Sigmoid colon (tissue), 6 donors: ENCODE measurements at regions not wholly inside any gene's neighbourhood (a gene's known extent, or its start where the extent isn't known, plus 50 kb on each side); places are given as distances from the start of the nearest gene placed in this dataset.

Experiments
- DNase-seq: peaks from one replicate; pipeline ENCODE4 v3.0.0-alpha.2; 2019
- H3K27ac ChIP-seq, 4 donors: fragments of 200-600 bp; sonication (generic); one replicate each; pipeline ENCODE4 v1.5.1; 2016 to 2019; ENCODE audit warnings: mild to moderate bottlenecking in 1 of 4
- H3K27me3 ChIP-seq, 3 donors: fragments of 200-600 bp; sonication (generic); one replicate each; pipeline ENCODE4 v1.5.1; 2019; ENCODE audit warnings: mild to moderate bottlenecking in 1 of 3
- H3K36me3 ChIP-seq, 4 donors: fragments of 200-600 bp; sonication (generic); one replicate each; pipeline ENCODE4 v1.5.1; 2016 to 2019
- H3K4me1 ChIP-seq, 4 donors: fragments of 200-600 bp; sonication (generic); one replicate each; pipeline ENCODE4 v1.5.1; 2017 to 2019
- H3K4me3 ChIP-seq, 4 donors: fragments of 200-600 bp; sonication (generic); one replicate each; pipeline ENCODE4 v1.5.1; 2017 to 2019; ENCODE audit warnings: mild to moderate bottlenecking in 2 of 4, moderate library complexity in 1 of 4
- H3K9me3 ChIP-seq, 4 donors: fragments of 200-600 bp in 3 of 4; sonication (generic) in 3 of 4; one replicate each; pipeline versions ENCODE4 v1.5.1 to v1.6.1; 2013 to 2019
- CTCF ChIP-seq, 4 experiments: fragments of 450-650 bp in 3 of 4; fragments of 200-600 bp in 1 of 4; IDR thresholded peaks; one replicate each; pipeline ENCODE4 v1.5.1; 2016 to 2019; ENCODE audit warnings: antibody characterized with exemption in 4 of 4, mild to moderate bottlenecking in 3 of 4, moderate library complexity in 2 of 4
- EP300 ChIP-seq, 4 donors: sonication (generic); formaldehyde crosslinking; IDR thresholded peaks; one replicate each; pipeline ENCODE4 v1.6.1; 2017; ENCODE audit warnings: antibody characterized with exemption in 4 of 4
- POLR2A ChIP-seq, 2 donors: fragments of 450-650 bp; IDR thresholded peaks; one replicate each; pipeline ENCODE4 v1.6.1; 2016; ENCODE audit warnings: antibody characterized with exemption in 2 of 2, mild to moderate bottlenecking in 2 of 2, moderate library complexity in 2 of 2
- POLR2AphosphoS5 ChIP-seq, 4 donors: sonication (generic); formaldehyde crosslinking; IDR thresholded peaks; one replicate each; pipeline ENCODE4 v1.6.1; 2017; ENCODE audit warnings: antibody characterized with exemption in 4 of 4
- WGBS, 2 donors: extraction: QIAGEN DNeasy Blood & Tissue Kit; methylation state at CpG; one replicate each; pipeline ENCODE4 v1.1.7; 2013; 5-methylcytosine and 5-hydroxymethylcytosine counted together
- intact Hi-C: fragments of 100-400 bp; cut with DNase I; formaldehyde crosslinking; loops from one replicate; pipeline ENCODE4 v1.15.1; 2023
- donor health status: healthy with polysubstance abuse.
- donor health status: healthy.

- 84 to 91% methylated on average over 3 of the region's 3 CpGs for WGBS, 2 donors
- TF ChIP-seq CTCF (IDR thresholded peaks at IDR 0.05) (no peak), EP300 (IDR thresholded peaks at IDR 0.05) (no peak), POLR2A (IDR thresholded peaks at IDR 0.05) (no peak), POLR2AphosphoS5 (IDR thresholded peaks at IDR 0.05) (no peak)
- intact Hi-C loops, result no loop called here
Observed at GRCh38 chr2:206869824-206870495, 69.4 kb upstream of the CPO start.

GRCh38 chr2:206873423-206873822 is 65.9 kb upstream of the CPO start:
- H3K36me3 ChIP-seq, result no peaks in the 10 kb centered on the region
- DNase-seq, result no peak
- TF ChIP-seq CTCF (IDR thresholded peaks at IDR 0.05) (no peak), POLR2AphosphoS5 (IDR thresholded peaks at IDR 0.05) (no peak), POLR2A (IDR thresholded peaks at IDR 0.05) (no peak), EP300 (IDR thresholded peaks at IDR 0.05) (no peak)
- H3K4me1 ChIP-seq, result peaks cover 0 to 4% (median 0%) of the 10 kb centered on the region in 4 donors
- H3K27me3 ChIP-seq, result no peaks in the 10 kb centered on the region
- no peak overlapping the region for H3K4me3 ChIP-seq
- no peak overlapping the region for H3K27ac ChIP-seq
- intact Hi-C loops, result no loop called here
- WGBS, 2 donors, result 12 to 30% methylated on average over 2 of the region's 2 CpGs
- H3K9me3 ChIP-seq, result no peaks in the 10 kb centered on the region

More at GRCh38 chr2:206869824-206870495, 69.4 kb upstream of the CPO start:
- H3K27ac ChIP-seq, result no peak overlapping the region
- no peaks in the 10 kb centered on the region for H3K27me3 ChIP-seq
- no peak overlapping the region for H3K4me3 ChIP-seq
- no peaks in the 10 kb centered on the region for H3K9me3 ChIP-seq
- no peaks in the 10 kb centered on the region for H3K4me1 ChIP-seq
- DNase-seq, result no peak
- H3K36me3 ChIP-seq, result no peaks in the 10 kb centered on the region

- H3K4me3 ChIP-seq, result no peak overlapping the region
- H3K4me1 ChIP-seq, result peaks cover 0 to 4% (median 0%) of the 10 kb centered on the region in 4 donors
- no peaks in the 10 kb centered on the region for H3K9me3 ChIP-seq
- intact Hi-C loops, result no loop called here
- 67 to 76% methylated on average over 2 of the region's 2 CpGs for WGBS, 2 donors
- H3K27ac ChIP-seq, result no peak overlapping the region
- H3K27me3 ChIP-seq, result no peaks in the 10 kb centered on the region
- DNase-seq, result no peak
- no peaks in the 10 kb centered on the region for H3K36me3 ChIP-seq
- TF ChIP-seq EP300 (IDR thresholded peaks at IDR 0.05) (no peak), CTCF (IDR thresholded peaks at IDR 0.05) (no peak), POLR2AphosphoS5 (IDR thresholded peaks at IDR 0.05) (no peak), POLR2A (IDR thresholded peaks at IDR 0.05) (no peak)
Observed at GRCh38 chr2:206875701-206876100, 63.6 kb upstream of the CPO start.

- intact Hi-C loops, result no loop called here
- H3K27me3 ChIP-seq, result no peaks in the 10 kb centered on the region
- H3K4me3 ChIP-seq, result no peak overlapping the region
- WGBS, 2 donors, result 66 to 70% methylated on average over 7 of the region's 7 CpGs
- DNase-seq, result no peak
- H3K9me3 ChIP-seq, result no peaks in the 10 kb centered on the region
- no peak for TF ChIP-seq EP300 (IDR thresholded peaks at IDR 0.05)
- H3K36me3 ChIP-seq, result no peaks in the 10 kb centered on the region
- no peak overlapping the region for H3K27ac ChIP-seq
- H3K4me1 ChIP-seq, result peaks cover 0 to 4% (median 0%) of the 10 kb centered on the region in 4 donors
Observed at GRCh38 chr2:206876216-206876860, 63.0 kb upstream of the CPO start.

GRCh38 chr2:206881708-206882410 is 57.5 kb upstream of the CPO start:
- WGBS, 2 donors, result 83 to 87% methylated on average over 11 of the region's 11 CpGs
- no peak for DNase-seq
- Histone ChIP-seq H3K4me1 (no peaks in the 10 kb centered on the region), H3K27ac (no peak overlapping the region), H3K4me3 (no peak overlapping the region), H3K9me3 (no peaks in the 10 kb centered on the region), H3K27me3 (no peaks in the 10 kb centered on the region), H3K36me3 (peaks cover 0 to 3% (median 0%) of the 10 kb centered on the region in 4 donors)
- intact Hi-C loops, result no loop called here
- TF ChIP-seq POLR2A (IDR thresholded peaks at IDR 0.05) (no peak), EP300 (IDR thresholded peaks at IDR 0.05) (no peak), POLR2AphosphoS5 (IDR thresholded peaks at IDR 0.05) (no peak)
